SIG-M5 treated with dmso at 0.1 percent for 504 hours (cell line): ENCODE measurements at regions not wholly inside any gene's neighbourhood (a gene's known extent, or its start where the extent isn't known, plus 50 kb on each side); places are given as distances from the start of the nearest gene placed in this dataset.
A peak's percentile ranks its signal among the peaks of the same experiment; 100 is the strongest.

Source experiments
- DNase-seq: peaks from one replicate; lab custom pipeline; 2025; ENCODE audit not compliant: unreplicated experiment; lab: John Stamatoyannopoulos, UW

DNA sequence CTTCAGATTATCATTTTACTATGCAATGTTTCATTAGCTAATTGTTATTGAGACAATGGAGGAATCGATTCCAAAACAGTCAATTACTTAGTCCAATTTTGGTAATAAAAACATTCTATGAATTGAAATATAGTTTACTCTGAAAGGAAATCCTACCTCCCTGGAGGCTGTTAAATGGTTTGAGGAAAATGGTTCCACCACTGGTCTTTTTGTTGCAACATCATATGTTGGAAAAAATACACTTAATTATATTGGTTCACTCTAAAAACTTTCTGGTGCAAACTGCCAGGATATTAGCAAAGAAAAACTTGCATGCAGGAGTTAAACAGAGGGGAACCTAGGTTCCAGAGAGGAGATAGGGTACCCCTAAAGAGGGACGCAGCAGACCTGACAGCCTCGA lies 267.3 kb upstream of the LYZL1 start:
- DNase-seq, result no peak

DNA sequence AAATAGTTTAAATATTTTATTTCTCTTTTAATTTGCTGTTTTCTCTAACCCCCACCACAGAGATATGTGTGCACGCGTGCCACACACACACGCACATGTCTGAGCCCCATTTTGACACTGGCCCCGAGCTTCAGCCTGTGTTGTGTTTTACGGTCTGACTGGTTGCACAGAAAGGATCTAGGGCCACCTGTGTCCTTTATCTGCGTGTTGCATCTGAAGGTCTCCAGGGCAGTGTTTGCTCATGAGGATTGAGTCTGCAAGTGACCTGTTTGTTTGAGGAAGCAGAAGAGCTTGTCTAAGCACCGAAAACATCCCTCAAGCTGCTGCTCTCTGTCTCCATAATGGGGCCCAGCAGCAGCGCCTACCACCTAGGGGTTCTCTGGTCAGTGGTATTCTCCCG lies 266.4 kb upstream of the LYZL1 start:
- DNase-seq, result peak; percentile 55

DNA sequence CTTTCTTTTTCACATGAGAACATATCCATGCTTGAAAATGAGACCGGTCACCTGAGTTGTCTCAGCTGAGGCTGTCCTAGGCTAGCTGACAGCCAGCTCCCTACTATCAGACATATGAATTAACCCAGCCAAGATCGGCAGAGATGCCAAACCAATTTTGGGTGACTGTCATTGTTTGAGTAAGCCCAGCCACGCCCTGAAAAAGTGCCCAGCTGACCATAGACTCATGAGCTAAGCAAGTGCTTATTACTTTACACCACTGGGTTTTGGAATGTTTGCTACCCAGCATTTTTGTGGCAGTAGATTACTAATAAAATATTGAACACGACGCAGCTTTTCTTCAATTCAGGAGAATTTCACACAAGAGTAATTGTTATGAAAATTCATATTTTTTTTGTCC lies 265.2 kb upstream of the LYZL1 start:
- peak; percentile 28 for DNase-seq

DNA sequence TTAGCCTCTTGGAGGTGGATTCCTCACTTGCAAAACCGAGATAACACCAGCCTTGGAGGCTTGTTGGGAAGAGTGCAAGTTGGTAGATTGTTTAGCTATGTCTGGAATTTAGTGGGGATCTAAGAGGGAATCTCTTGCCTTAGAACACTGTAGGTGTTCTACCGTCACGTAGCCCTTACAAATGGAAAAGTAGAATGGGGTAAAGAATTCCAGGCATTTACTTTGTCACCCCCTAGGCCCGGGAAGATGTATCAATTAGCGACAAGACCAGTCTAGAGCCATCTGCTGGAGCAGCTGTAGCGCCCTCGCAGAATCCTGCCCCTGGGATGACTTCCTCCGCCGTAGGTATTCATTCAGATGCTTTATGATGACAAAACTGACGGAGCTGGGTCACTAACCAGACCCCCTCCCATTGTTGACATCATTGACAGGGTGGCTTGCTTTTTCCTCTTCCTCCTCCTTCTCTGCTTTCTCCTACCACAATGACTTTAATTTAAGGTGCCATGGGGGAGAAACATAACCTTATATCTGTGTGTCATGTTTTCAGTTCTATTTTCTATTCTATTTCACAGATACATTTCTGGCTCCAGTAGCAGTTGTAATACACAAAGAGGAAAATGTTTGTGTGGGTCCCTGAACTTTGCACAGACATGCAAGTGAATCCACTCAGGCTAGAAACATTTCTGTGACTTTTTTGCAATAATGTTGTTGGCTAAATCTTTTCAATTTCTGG lies 262.6 kb upstream of the LYZL1 start:
- no peak for DNase-seq

DNA sequence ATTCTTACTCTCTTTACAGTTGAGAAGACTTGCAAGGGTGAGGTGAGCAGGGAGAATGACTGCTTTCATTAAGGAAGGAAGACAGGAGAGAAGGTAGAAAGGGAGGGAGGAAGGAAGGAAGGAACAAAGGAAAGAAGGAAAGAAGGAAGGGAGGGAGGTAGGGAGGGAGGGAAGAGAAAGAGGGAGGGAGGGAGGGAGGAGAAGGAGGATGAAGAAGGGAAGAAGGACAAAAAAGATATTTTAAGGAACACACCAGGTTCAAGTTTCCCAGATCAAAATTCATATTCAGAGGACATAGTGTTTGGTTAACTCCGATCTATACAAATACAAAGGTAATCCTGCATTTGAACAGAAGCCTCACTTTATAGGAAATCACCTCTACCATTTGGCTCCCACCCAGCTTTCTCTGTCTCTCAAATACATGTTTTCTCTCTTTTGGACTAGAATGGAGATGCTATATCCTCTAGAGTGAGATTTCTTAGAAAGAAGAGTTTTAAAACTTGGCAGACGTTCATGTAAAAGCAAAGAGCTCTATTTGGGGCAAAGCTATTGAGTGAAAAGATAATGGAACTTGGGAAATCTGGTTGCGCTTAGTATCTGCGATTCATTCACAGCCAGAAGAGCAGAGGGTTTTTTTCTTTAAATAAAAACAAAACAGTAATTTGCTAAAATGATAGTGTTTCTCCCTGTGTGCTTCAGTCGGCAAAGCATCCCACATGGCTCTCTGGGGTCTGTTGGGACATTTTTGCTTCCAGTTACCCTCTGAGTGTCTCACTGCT lies 261.9 kb upstream of the LYZL1 start:
- no peak for DNase-seq

DNA sequence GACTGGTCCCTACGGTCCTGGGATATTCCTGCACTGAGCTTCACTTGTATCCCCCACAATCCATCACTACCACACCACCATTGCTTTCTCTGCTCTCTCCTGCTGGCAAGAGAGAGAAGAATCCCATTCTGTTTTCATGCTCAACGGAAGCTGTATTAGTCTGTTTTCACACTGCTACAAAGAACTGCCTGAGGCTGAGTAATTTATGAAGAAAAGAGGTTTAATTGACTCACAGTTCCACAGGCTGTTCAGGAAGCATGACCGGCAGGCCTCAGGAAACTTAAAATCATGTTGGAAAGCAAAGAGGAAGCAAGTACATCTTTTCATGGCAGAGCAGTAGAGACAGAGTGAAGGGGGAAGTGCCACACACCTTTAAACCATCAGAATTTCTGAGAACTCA lies 260.4 kb upstream of the LYZL1 start:
- DNase-seq, result no peak

DNA sequence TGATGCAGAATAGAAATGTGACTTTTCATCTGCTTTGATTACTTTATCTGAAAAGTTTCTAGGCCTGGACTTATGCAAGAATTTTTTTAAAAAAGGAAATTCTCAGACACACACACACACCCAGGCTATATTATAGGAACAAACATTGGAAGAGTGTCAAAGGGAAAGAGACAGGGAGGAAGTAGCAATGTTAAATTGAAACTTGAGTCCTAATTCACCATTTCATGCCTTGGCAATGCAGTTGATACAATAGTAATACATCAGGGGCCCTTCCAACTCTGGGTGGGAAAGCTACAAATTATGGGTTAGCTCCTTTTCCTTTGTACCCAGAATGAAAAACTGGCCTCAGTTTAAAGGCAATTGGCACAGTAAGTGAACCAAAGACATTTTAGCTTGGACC lies 258.0 kb upstream of the LYZL1 start:
- no peak for DNase-seq

DNA sequence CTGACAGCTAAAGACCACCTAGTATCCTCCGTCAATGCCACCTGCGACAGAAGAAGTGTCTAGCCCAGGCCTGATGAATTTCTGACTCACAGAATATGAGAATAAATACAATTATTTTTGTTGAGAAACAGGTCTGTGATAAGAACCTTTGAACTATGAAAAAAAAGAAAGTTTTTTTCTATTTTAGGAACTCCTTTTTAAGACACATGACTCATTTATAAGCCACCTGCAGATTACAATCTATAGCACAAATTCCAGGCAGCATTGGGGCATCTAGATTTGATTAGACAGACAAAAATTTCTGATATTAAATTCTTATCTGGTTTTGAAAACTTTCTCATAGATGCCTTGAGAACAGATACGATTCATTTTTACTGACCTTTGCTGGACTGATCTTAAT lies 256.7 kb upstream of the LYZL1 start:
- no peak for DNase-seq

DNA sequence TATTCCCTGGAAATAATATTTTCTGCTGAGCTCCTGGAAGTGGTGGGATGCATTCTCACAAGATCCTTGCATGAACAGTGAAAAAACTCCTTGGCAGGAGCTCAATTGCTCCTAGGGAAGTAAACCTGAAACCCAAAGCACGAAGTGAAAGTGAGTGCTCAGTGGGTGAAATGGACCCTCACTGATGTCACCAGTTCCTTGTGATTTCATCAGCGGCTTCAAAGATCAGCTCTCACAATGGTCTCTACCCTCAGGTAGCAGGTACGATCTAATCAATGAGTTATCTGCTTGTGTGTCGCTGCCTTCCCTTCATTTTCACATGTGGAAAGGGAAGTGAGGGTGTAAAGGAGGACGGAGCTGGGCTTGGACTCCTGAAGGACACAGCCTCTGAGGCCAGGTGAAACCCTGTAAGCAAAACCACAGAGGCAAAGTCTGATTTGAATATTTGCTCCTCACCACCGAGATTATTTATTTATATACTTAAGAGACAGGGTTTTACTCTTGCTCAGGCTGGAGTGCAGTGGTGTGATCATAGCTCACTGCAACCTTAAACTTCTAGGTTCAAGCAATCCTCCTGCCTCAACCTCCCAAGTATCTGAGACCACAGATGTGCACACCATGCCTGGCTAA lies 255.4 kb upstream of the LYZL1 start:
- DNase-seq, result no peak

DNA sequence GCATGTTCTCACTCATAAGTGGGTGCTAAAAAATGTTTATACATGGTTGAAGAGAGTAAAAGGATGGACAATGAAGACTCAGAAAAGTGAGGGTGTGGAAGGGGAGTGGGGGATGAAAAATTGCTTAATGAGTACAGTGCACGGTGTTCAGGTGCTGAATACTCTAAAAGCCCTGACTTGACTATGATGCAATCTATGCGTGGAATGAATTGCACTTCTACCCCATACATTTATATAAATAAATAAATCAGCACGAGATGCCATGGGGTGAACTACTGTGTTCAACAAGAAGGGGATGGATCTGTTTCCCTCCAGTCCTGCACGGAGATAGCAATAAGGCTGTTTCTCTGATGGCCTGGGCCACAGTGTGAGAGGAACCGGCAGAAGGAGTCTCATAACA lies 254.3 kb upstream of the LYZL1 start:
- DNase-seq, result no peak

DNA sequence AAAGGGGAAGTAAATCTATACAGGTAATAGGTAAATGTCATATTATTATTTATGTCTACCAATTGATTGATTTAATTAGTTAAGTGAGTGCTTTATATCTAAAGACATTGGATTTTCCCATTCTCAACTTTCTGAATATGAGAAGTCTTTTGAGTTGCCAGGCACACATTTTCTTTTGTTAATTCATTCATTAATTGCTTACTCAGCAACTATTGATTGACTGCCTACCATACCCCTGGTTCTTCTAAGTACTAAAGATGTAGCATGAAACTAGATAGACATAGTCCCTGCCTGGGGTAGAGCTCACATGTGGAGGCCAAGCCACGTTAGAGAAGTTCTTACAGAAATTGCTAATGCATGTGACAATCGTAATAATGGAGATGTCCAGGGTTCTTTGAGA lies 253.1 kb upstream of the LYZL1 start:
- no peak for DNase-seq

DNA sequence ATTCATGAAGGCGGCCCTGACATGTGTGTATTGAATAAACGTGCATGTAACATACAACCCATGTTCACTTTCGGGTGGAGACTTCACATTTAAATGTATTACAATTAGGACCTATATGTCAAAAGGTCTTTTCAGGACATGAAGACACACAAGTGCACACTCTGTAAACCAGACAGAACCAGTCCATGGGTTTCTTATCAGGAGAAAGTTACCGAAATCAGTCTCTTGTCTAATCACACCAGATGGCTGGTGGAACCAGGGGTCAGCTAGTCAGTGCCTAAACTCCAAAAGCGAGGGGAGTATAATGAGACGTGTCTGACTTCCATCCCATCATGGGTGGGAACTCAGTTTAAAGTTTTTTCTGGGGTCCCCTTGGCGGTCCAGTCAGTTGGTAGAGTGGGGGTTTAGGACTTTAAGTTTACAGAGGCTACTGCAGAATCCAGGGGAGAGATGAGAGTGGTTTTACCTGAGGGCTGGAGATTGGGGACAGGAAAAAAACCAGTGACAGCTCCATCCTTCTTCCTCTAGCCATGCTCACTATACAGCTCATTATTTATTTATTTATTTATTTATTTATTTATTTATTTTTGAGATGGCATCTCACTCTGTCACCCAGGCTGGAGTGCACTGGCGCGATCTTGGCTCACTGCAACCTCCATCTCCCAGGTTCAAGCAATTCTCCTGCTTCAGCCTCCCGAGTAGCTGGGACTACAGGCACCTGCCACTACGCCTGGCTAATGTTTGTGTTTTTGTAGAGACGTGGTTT lies 251.3 kb upstream of the LYZL1 start:
- DNase-seq, result no peak

DNA sequence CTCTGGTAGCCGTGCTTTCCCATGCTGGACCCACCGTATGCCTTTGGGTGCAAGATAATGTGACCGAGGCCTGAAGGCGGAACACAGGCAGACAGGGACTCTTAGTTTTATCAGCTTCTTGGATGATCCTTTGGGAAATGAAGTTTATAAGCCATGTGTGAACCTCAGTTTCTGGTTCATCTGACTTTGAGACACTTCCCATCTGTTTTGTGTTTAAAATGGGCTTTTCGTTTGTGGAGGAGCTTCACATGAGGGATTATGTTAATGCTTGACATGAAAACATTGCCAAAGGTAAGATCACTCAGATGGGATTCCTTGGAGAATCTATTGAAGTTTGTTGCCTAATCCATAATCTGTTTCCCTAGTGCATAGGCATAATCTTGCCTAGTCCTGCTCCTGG lies 249.8 kb upstream of the LYZL1 start:
- DNase-seq, result no peak

DNA sequence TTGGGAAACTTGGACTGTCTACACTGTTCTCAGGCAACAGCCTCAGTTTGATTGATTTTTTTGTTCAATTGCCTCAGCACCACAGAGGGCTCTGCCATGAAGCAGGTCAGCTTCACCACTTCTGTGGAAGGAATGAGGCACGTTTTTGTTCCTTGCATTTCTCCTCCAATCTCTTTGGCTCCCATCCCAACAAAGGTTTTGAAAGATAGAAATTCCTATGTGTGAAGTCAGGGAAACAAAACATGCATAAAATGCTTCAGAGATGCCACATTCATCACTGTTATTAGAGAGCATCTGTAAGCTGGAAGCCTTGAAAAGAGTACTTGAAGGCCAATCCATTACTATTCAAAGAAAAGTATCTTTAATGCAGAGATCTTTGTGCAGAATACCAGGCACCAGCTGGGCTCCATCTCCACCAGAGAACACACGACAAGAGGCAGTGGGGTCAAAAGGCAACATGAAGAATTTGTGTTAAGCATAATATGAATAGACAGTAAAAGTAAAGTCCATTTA lies 249.1 kb upstream of the LYZL1 start:
- no peak for DNase-seq

DNA sequence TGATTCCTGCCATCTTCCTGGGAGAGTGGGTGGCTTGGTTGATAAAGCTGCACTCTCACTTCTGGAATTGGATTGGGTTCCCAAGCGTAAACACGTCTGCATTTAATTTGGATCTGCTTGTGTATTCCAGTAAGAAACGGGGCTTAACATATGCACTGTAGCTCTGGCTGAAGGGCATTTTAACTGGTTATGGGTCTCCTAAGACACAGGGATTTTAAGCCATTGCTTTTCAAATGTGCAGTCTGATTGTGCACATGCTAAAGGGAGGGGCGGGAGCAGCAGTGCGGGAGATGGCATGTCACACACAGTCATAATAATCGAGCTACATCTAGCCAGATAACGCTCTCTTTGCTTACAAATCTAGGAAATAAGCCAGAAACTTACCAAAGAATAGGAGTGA lies 247.3 kb upstream of the LYZL1 start:
- no peak for DNase-seq

DNA sequence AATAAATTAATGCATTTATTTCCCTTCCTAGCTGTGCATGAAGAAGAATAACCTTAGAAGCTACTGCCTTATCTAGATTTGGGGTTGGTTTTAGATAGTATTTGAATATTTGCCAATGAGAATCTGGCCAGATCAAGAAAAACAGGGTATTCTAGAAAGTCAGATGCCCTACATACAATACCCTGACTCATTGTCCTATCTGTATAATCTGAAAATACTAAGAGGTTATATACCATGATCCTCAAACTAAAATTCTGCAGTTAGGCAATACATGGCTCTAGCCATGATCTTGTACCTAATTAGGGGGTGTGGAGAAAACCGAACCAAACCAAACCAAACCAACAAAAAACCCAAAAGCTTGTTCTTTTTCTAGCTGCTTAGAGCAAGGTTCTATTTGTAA lies 240.4 kb upstream of the LYZL1 start:
- DNase-seq, result no peak

DNA sequence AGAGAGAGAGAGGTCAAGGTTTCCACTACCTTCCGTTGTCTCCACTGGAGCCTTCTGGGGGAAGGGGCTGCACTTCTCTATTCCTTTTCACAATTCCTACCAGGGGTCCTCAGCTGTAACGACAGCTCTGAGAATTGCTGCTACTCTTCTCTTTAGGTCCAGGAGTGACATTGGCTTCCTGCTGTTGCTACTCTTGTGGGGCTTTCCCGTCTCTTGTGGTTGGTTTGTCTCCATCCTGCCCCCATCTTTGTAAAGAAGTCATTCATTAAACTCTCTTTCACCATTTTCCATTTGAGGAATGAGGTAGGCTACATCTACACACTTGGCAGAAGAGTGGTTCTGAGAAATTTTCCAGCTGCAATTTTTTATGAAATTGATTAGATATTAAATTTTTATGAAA lies 238.8 kb upstream of the LYZL1 start:
- DNase-seq, result no peak

DNA sequence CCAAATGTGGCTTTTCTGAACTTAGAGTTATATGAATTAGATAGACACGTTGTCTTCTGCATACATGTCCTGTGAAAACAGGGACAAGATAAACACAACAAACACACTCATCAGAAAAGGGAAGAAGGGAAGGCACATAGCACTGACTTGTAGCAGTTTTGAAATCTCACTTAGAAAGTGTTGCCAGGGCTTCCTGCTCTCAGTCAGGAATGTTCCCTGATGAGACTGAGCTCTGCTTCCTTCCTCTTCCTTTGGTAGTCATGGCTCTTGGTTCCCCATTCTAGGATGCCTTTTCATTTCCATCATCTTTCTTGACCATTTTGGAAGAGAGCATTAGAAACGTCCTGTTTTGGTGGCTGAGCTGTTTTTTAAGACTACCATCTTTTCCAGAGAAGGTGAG lies 233.8 kb upstream of the LYZL1 start:
- no peak for DNase-seq

DNA sequence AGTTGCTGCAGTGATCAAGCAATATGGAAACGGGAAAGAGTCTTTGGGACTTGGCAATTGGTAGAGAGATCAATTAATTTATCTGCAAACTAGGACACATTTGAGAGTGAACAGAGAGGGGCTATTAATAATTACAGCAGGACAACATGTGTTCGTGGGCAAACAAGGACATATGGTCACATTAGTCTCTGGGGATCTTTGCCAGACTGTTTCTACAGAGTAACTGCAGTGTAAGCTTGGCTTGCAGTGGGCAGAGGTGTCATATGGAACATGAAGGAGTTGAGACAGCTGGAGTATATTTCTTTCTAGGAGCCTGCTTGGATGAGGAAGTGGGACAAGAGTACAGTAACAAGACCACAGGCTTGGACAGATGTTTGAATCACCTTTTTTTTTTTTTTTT lies 232.1 kb upstream of the LYZL1 start:
- DNase-seq, result no peak

DNA sequence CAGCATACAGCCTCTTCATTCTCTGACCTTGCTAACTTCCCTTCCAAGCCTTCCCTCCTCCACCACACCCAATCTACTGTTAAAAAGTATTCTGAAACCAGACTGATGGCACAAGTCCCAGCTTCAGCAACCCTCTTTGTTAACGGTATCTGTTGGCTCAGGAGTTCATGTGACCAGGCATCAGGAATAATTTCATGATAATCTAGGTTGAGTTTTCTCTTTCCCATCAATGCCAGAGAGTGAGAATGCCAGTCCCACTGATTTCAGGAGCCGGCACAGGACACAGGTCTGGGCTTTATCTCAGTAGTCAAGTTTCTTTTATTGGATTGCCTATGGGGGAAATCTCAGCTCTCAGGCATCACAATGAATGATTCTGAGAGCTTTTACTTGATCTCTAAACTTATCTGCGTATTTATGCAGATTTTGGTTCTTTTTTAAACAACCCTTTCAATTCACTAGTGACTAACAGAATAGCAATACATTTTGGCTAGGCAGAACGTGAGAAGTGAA lies 231.0 kb upstream of the LYZL1 start:
- DNase-seq, result no peak
